AG09319 (cell line): ENCODE measurements at regions not wholly inside any gene's neighbourhood (a gene's known extent, or its start where the extent isn't known, plus 50 kb on each side); places are given as distances from the start of the nearest gene placed in this dataset.

Experiments used
- DNase-seq: peaks from one replicate; pipeline ENCODE4 v3.0.0-alpha.2; 2010; ENCODE audit warnings: low read depth; ENCODE audit errors: extremely low read depth
- CTCF ChIP-seq: IDR thresholded peaks from 2 replicates; pipeline ENCODE4 v1.5.1; 2011; ENCODE audit warnings: low read depth, mild to moderate bottlenecking, inconsistent platforms, low read length, moderate library complexity

GRCh38 chr15:50820808-50821382 lies 55.4 kb upstream of the SPPL2A start:
- no peak for TF ChIP-seq CTCF
- DNase-seq = no peak

- no peak for DNase-seq
- no peak for TF ChIP-seq CTCF
These were observed 53.8 kb upstream of the SPPL2A start for GRCh38 chr15:50819344-50819743.

- DNase-seq = no peak
These were observed 50.6 kb upstream of the SPPL2A start for GRCh38 chr15:50815958-50816590.

More at GRCh38 chr15:50815958-50816590, 50.6 kb upstream of the SPPL2A start:
- TF ChIP-seq CTCF = no peak
